ENCODE measurements at regions not wholly inside any gene's neighbourhood (a gene's known extent, or its start where the extent isn't known, plus 50 kb on each side); places are given as distances from the start of the nearest gene placed in this dataset.

- DNase-seq, result no peak
Observed at GRCh38 chr6:22003287-22003686, 293.5 kb downstream of the PRL start.

DNA sequence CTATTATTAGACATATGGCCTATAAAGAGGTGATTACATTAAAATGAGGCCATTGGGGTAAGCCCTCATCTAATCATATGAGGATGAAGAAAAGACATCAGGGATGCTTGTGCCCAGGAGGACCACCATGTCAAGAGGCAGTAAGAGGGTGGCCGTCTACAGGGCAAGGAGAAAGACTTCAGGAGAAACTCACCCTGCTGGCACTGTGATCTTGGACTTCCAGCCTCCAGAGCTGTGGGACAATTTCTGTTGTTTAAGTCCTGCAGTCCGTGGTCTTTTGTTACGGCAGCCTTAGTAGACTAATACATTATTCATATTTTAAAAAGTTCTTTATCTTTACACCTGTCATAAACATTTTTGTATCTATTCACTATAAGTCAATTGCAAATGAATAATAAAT lies 290.0 kb downstream of the PRL start:
- no peak for DNase-seq

DNA sequence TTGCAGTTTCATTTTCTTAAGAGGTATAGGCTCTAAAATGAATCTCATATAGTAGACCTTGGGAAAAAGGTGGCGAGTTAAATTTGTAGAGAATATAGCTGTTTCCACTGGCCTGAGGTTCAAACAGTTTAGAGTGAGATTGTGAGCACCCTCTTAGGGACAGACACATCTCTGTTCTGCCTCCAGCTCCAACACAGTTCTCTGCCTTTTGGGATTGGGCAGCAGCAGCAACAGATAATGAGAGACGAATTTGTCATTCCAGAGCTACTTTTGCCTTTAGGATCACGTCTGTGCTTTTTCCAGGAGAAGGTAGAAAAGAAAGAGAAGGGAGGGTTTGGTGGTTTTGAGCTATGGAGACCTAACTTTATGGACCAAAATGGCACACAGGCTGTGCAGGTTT lies 289.4 kb downstream of the PRL start:
- DNase-seq, result no peak

- DNase-seq, result no peak
Observed at GRCh38 chr6:22008248-22008836, 288.5 kb downstream of the PRL start.

DNA sequence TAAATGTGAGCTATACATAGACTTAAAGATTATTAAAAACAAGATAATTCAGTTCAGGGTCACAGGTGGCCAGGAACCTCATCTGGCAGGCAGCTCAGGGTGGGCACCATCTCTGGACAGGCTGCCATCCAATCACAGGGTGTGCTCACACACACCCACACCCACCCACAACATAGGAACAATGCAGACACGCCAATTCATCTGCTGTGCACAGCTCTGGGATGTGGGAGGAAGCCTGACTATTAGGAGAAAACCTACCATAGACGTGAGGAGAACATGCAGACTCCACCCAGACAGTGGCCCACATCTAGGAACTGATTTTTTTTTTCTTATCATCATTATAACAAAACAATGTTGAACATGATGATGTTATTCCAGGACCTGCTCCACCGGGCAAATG lies 286.7 kb downstream of the PRL start:
- no peak for DNase-seq

DNA sequence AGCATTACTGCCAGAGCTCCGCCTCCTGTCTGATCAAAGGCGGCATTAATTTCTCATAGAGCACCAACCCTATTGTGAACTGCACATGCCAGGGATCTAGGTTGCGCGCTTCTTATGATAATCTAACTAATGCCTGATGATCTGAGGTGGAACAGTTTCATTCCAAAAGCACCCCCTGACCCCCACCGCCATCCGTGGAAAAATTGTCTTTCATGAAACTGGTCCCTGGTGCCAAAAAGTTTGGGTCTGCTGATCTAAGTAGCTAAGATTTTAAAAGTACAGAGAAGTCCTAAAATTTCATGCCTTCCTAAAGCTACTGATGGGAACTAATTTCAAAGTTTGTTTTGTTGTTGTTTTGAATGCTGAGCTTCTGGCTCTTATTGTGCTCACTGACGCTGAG lies 281.6 kb downstream of the PRL start:
- DNase-seq, result no peak

DNA sequence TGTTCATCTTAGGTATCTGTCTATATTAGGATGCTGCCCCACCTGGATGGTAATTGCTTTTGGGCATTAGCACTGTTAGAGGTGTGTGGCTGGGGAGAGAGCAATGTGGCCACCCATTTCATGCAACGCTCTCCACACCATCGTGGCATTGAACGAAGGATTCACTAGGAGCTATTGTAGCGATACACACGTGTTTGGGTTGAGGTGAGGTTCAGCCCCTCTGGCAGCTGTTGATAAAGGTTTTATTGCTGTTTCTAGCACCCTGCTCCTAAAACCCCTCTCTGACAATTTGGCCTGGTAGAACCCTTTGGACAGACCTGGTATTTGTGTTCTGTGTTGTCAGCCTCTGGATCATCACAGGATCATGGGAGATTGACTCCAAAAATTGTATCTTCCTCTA lies 280.9 kb downstream of the PRL start:
- no peak for DNase-seq

- peak; percentile 38 for DNase-seq
Observed at GRCh38 chr6:22017272-22017671, 279.6 kb downstream of the PRL start.

- DNase-seq, result peak; percentile 58
Observed at GRCh38 chr6:22017766-22018165, 279.1 kb downstream of the PRL start.

DNA sequence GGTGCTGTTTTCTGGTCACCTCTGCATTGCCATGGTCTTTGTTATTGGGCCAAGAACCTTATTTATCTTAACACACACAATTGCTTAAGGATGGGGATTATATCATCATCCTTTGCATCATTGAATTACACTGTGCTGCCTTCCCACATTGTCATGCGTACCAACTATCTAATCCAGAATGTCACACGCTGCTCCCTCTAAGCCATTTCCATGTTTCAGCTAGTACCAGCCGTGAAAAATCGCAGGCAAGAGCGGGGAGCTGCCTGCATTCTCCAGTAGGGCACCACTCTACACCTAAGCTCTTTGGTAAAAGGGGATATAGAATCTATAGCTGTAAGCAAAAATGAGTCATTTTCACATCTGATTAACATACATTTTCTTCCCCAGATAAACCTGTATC lies 277.0 kb downstream of the PRL start:
- no peak for DNase-seq

- DNase-seq, result no peak
Observed at GRCh38 chr6:22020299-22021003, 276.4 kb downstream of the PRL start.

DNA sequence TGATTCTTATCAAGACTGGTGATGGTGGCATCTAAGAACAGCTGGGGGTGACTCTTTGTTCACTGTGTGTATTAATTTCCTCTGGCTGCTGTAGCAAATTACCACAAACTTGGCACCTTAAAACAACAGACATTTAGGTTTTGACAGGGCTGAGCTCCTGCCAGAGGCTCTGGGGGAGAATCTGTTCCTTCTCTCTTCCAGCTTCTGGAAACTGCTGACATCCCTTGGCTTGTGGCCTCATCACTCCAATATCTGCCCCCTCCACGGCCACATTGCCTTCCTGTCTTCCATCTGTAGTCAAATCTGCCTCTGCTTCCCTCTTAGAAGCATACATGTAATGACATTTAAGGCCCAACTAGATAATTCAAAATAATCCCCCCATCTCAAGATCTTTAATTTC lies 274.9 kb downstream of the PRL start:
- DNase-seq, result no peak

DNA sequence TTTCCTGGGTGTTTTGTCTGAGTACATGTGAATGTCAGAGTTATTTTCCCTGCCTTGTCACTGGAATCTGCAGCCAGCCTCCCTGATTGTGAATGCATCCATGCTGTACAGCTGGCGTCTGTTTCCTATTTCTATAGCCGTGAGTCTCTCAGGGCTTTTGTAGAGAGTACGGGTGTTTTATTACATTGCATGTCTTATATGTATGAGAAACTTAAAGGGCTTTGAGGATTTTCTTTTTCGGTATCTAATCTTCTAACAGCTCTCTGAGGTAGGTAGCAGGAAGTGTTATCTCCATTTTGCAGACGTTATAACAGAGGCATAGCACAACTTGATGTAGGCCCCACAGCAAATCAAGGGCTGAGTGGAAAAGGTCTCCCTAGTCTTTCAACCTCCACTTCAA lies 272.9 kb downstream of the PRL start:
- no peak for DNase-seq

DNA sequence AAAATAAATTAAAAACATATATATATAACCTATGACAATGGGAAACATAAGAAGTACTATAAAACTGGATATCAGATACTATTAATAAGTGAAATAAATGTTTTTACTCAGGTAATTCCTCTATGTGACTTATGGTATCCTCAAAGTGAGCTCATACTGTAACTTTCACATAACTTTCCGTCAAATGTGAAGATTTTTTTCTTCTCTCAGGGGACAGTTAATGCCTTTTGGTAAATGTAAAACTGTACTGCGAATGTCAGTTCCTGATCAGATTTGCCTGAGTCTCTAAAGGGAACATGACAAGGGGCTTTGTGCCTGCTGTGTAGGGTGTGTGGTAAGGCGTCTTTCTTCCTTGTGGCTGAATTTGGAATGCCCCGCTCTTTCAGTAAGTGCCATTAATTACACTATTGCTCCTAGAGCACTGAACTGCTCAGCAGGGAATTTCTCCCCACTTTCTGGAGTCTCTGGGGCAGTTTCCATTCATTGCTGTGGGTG lies 271.8 kb downstream of the PRL start:
- no peak for DNase-seq

DNA sequence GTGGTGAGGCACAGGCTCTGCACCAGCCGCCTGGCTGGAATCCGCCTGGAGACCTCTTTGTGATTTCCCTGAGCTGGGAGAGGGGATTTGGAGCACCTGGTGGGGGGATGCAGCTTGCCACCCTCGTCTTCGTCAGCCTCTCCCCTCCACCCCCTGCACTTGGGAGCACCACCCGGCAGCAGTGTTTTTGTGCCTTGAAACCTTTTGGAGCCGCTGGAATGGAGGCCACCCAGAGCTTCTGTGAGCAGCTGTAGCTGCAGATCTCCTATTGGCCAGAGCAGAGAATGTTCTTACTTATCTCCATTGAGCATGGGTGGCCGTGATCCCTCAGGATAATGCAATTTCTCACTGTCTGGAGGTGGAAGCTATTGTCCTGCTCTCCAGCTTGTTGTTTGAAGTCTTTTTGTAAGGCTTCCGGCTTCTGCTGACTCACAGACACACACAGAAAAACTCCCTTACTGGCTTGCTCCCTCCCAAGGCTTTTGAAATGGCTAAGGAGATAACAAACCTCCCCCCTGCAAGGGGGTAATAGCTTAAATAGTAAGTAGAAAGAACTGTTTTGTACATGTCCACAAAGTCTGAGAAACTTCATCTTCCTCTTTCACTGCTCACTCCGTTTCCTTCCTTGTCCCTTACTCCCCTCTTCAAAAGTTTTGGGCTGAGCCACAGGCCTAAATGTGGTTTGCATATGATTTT lies 271.2 kb downstream of the PRL start:
- no peak for DNase-seq

DNA sequence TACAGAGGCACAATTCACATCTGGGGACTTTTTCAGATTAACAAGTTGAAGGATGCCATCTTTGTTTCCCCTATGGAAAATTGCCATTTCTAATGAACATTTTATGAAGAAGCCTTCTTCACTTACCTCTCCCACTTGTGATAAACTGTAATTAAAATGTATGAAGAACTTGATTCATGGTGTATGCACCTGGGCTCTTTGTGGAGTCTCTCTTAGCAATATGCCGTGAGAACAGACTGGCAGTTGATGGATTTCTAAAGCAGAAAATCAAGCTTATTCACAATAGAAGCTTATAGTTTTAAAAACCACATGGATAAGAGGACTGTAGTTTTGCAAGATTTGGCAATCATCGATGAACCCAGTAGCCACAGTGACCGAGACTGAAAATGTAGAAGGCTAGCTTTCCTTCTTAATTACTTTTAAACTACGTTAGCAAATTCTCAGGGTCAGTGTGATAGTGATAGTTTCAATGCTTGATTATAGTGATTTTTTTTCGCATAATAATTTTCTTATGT lies 270.6 kb downstream of the PRL start:
- DNase-seq, result no peak

GRCh38 chr6:22027040-22027725 lies 269.7 kb downstream of the PRL start:
- DNase-seq, result no peak

DNA sequence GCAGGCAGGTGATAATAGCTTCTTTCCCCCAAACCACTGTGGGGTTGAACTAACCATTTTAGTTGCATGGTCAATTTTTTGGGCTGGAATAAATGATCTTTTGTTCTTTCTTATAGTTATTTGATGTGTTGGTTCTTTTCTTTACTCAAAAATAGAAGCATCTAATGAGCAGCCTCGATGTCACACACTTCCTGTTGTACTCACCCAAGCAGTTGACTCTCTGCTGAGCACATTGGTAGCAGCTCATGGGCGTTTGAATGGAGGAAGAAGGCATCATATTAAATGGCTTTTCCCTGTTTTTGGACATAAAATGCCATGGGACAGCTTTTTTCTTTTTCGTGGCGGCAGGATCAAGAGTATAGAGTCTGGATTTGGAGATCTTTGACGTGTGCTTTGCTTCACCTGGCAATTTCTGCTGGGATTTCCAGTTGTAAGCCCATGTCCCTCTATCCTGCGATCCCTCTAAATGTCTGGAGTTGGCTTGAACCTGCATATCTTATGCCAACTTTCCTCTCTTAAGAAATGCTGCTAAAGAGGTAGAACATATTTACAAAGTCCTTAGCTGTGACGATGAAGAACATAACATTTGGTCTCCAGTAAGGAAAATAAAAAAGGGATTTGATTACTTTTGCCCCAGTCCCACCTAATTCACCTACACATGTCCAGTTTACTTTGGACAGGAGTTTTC lies 268.3 kb downstream of the PRL start:
- DNase-seq, result no peak

DNA sequence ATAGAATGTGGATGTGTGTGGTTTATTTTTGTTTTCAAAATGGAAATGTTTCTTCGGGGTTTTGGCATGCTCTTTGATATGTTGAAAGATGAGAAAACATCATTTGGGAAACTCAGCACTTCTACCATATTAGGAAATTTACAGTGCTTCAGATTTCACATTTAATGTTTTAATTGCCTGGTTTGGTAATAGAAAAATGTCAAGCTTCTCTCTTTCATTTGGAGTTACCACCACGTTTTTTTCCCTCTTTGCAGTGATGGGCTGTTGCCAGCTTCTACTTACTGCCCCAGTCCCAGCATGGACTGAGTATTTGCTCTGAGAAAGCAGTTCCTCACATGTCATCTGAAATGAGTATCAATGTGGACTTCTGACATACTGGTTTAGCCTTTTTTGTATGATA lies 267.7 kb downstream of the PRL start:
- DNase-seq, result no peak

GRCh38 chr6:22030730-22031619 lies 265.9 kb downstream of the PRL start:
- no peak for DNase-seq

DNA sequence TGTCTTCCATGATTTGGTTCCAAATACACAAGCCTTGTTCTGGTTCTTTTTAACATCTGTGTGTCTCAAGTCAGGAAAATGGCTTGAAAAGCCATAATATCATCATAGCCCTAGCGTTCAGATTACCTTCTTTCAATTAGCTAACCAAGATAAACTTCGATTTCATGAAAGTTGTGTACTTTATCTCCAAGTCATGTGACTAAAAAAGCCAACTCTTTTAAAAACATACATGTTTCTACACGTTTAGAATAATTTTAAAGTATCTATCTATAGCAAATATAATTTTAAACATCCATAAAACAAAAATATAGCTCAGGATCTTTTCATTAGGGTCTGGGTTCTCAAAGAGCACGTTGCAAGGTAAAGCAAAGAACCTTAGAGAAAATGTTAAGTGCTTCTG lies 261.1 kb downstream of the PRL start:
- no peak for DNase-seq

- no peak for DNase-seq
Observed at GRCh38 chr6:22036275-22036674, 260.6 kb downstream of the PRL start.
